GM06990 (cell line): ENCODE measurements at regions not wholly inside any gene's neighbourhood (a gene's known extent, or its start where the extent isn't known, plus 50 kb on each side); places are given as distances from the start of the nearest gene placed in this dataset.

Source experiments
- DNase-seq: peaks from one replicate; pipeline ENCODE4 v3.0.0-alpha.2; 2011; ENCODE audit not compliant: insufficient read length; ENCODE audit errors: extremely low read depth
- H3K27me3 ChIP-seq: replicated peaks from 2 replicates; pipeline ENCODE4 v1.6.0; 2011; ENCODE audit warnings: low read length; ENCODE audit not compliant: control insufficient read depth, insufficient read depth
- H3K36me3 ChIP-seq: 2 replicates; pipeline ENCODE4 v1.5.1; 2011; ENCODE audit warnings: low read length; ENCODE audit not compliant: control insufficient read depth, insufficient read depth
- H3K4me3 ChIP-seq: replicated peaks from 2 replicates; pipeline ENCODE4 v1.5.1; 2011; ENCODE audit warnings: low read depth, mild to moderate bottlenecking, control low read depth, low read length
- TF ChIP-seq, protein P1 (sequence below): IDR thresholded peaks from 2 replicates; pipeline ENCODE4 v1.5.1; 2011; ENCODE audit warnings: low read length, control low read depth, mild to moderate bottlenecking, inconsistent platforms; ENCODE audit not compliant: insufficient read depth, poor library complexity, severe bottlenecking

DNA sequence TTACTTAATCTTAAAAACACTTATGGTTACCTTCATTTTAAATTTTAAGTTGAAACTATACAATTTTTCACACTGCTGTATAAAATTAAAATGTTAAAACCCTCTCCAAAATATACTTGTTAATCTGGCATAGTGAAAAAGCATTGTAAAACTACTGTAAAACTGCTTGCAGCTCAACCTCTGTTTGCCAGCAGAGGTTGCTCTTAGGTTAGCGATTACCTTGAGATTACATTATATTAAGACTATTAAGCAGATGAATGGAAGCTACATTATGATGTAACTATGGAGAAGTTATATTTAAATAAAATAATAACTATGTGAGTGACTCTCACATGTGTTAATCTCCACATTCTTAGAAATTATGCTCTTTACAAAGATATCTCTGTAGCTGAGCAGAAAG lies 143.6 kb upstream of the SLITRK3 start:
- Histone ChIP-seq H3K27me3 (no peaks in the 10 kb centered on the region), H3K4me3 (no peak overlapping the region), H3K36me3 (no peaks in the 10 kb centered on the region)
- TF ChIP-seq, protein P1, sequence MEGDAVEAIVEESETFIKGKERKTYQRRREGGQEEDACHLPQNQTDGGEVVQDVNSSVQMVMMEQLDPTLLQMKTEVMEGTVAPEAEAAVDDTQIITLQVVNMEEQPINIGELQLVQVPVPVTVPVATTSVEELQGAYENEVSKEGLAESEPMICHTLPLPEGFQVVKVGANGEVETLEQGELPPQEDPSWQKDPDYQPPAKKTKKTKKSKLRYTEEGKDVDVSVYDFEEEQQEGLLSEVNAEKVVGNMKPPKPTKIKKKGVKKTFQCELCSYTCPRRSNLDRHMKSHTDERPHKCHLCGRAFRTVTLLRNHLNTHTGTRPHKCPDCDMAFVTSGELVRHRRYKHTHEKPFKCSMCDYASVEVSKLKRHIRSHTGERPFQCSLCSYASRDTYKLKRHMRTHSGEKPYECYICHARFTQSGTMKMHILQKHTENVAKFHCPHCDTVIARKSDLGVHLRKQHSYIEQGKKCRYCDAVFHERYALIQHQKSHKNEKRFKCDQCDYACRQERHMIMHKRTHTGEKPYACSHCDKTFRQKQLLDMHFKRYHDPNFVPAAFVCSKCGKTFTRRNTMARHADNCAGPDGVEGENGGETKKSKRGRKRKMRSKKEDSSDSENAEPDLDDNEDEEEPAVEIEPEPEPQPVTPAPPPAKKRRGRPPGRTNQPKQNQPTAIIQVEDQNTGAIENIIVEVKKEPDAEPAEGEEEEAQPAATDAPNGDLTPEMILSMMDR = no peak
- no peak for DNase-seq

DNA sequence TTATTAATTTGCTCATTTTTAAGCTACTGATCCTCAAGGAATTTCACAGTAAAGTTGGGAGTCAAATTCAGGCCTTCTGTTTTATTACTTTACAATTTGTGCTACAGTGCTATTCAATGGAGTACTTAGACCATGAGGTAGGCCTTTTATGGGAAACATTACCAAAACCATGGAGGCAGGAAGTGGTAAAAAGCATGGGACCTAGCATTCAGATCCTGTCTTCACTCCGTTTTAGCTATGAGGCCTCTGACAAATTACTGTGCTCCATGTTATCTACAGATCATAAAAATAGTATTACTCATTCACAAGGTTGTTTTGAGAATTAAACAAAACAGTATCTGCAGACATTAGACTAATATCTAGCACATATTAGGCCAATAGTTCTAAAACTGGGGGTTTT lies 140.6 kb upstream of the SLITRK3 start:
- Histone ChIP-seq H3K36me3 (no peaks in the 10 kb centered on the region), H3K27me3 (no peaks in the 10 kb centered on the region), H3K4me3 (no peak overlapping the region)
- DNase-seq = no peak
- TF ChIP-seq, protein P1 = no peak
